ENCODE measurements at regions not wholly inside any gene's neighbourhood (a gene's known extent, or its start where the extent isn't known, plus 50 kb on each side); places are given as distances from the start of the nearest gene placed in this dataset.

DNA sequence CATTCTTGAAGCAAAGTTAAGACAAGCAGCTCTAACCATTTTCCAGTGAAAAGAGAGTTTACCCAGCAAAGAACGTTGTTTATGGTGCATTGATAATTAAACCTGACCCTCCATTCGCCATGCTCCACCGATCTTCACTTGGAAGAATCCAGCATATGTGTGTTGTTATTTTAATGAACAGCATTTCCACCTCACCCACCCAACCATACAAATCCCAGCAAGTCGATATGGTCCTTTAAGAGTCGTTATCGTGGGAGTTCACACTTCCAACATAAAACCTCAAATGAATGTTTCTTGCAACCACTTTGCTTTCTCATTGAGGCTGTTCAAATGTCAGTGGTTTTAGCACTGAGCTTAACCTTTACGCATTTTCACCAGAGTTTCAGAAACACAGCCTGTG, 147.4 kb upstream of the LDB2 start:
- H3K79me1 ChIP-seq (ENCODE audit: low read length), result no peaks in the 10 kb centered on the region
- H2AFZ ChIP-seq (ENCODE audit: insufficient read depth, low read length, poor library complexity), result no peak overlapping the region
- no peak overlapping the region for H2AK5ac ChIP-seq (ENCODE audit: low read length)
- no peak overlapping the region for H3K4me3 ChIP-seq (ENCODE audit: low read depth, low read length)
- no peaks in the 10 kb centered on the region for H3K36me3 ChIP-seq (ENCODE audit: control insufficient read depth in 1 of 2, insufficient read depth in 2 of 2, low read length in 2 of 2)
- no peaks in the 10 kb centered on the region for H3K4me1 ChIP-seq (ENCODE audit: control insufficient read depth in 1 of 2, insufficient read depth in 2 of 2, low read length in 2 of 2)
- no peak overlapping the region for H4K8ac ChIP-seq (ENCODE audit: low read depth, low read length)
- H2BK5ac ChIP-seq (ENCODE audit: low read depth, low read length, poor library complexity), result no peak overlapping the region
- no peak overlapping the region for H3K27ac ChIP-seq (ENCODE audit: low read depth, low read length)
- WGBS (ENCODE audit: extremely low coverage, insufficient coverage, insufficient read length), result no CpG with 5 or more reads among the region's 7 CpGs
- no peak overlapping the region for H3K14ac ChIP-seq (ENCODE audit: low read length)
- H2BK120ac ChIP-seq (ENCODE audit: insufficient read depth, low read length, poor library complexity), result no peak overlapping the region
- no peak overlapping the region for H3K9ac ChIP-seq (ENCODE audit: low read length)
- no peak for DNase-seq
- no peak overlapping the region for H4K91ac ChIP-seq (ENCODE audit: low read depth, low read length)
- H3K4ac ChIP-seq (ENCODE audit: low read depth, low read length), result no peak overlapping the region
- H4K12ac ChIP-seq (ENCODE audit: low read depth, low read length), result no peak overlapping the region
- H3K9me3 ChIP-seq (ENCODE audit: insufficient read depth, low read depth, low read length), result no peaks in the 10 kb centered on the region
- no peak overlapping the region for H3K4me2 ChIP-seq (ENCODE audit: low read length)
- H2BK12ac ChIP-seq (ENCODE audit: low read length), result no peak overlapping the region
- no peak overlapping the region for H3K18ac ChIP-seq (ENCODE audit: low read length)
- no peak overlapping the region for H3K23ac ChIP-seq (ENCODE audit: low read length)
- no peaks in the 10 kb centered on the region for H3K27me3 ChIP-seq (ENCODE audit: insufficient read depth, low read length)
- H3K79me2 ChIP-seq (ENCODE audit: control insufficient read depth, insufficient read depth, low read length, poor library complexity), result no peaks in the 10 kb centered on the region

GRCh38 chr4:17038510-17039176, 140.2 kb upstream of the LDB2 start:
- Histone ChIP-seq H3K9ac (ENCODE audit: low read length) (no peak overlapping the region), H3K9me3 (ENCODE audit: insufficient read depth, low read depth, low read length) (no peaks in the 10 kb centered on the region), H3K4me1 (ENCODE audit: control insufficient read depth in 1 of 2, insufficient read depth in 2 of 2, low read length in 2 of 2) (no peaks in the 10 kb centered on the region), H3K27ac (ENCODE audit: low read depth, low read length) (no peak overlapping the region), H3K36me3 (ENCODE audit: control insufficient read depth in 1 of 2, insufficient read depth in 2 of 2, low read length in 2 of 2) (no peaks in the 10 kb centered on the region), H2AK5ac (ENCODE audit: low read length) (no peak overlapping the region), H3K79me1 (ENCODE audit: low read length) (no peaks in the 10 kb centered on the region), H4K12ac (ENCODE audit: low read depth, low read length) (no peak overlapping the region), H4K91ac (ENCODE audit: low read depth, low read length) (no peak overlapping the region), H2BK5ac (ENCODE audit: low read depth, low read length, poor library complexity) (no peak overlapping the region), H4K8ac (ENCODE audit: low read depth, low read length) (no peak overlapping the region), H2BK120ac (ENCODE audit: insufficient read depth, low read length, poor library complexity) (no peak overlapping the region), H3K27me3 (ENCODE audit: insufficient read depth, low read length) (no peaks in the 10 kb centered on the region), H3K4me3 (ENCODE audit: low read depth, low read length) (no peak overlapping the region), H3K23ac (ENCODE audit: low read length) (no peak overlapping the region), H3K4me2 (ENCODE audit: low read length) (no peak overlapping the region), H3K14ac (ENCODE audit: low read length) (no peak overlapping the region), H3K79me2 (ENCODE audit: control insufficient read depth, insufficient read depth, low read length, poor library complexity) (no peaks in the 10 kb centered on the region), H3K18ac (ENCODE audit: low read length) (no peak overlapping the region), H2BK12ac (ENCODE audit: low read length) (no peak overlapping the region), H3K4ac (ENCODE audit: low read depth, low read length) (no peak overlapping the region), H2AFZ (ENCODE audit: insufficient read depth, low read length, poor library complexity) (no peak overlapping the region)
- WGBS (ENCODE audit: extremely low coverage, insufficient coverage, insufficient read length), result no CpG with 5 or more reads among the region's 7 CpGs
- DNase-seq, result no peak

DNA sequence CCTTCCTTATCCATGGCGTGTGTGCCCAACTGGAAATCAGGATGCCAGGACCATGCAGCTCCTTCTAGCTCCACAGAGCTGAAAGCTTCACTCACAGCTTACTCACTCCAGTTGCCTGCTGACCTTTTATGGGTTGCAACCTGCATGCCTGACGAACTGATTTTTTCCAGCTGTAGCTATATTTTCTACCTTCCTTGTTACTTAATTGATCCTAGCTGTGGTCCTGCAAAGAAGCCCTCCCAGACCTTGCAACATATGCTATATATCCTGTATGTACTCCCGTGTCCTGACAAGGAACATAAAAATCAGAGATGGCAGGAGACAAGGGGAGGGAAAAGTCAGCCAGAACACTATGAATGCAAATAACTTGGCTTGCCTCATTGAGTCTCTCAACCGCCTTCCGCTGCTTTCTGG, 135.3 kb upstream of the LDB2 start:
- H3K4ac ChIP-seq (ENCODE audit: low read depth, low read length), result no peak overlapping the region

DNA sequence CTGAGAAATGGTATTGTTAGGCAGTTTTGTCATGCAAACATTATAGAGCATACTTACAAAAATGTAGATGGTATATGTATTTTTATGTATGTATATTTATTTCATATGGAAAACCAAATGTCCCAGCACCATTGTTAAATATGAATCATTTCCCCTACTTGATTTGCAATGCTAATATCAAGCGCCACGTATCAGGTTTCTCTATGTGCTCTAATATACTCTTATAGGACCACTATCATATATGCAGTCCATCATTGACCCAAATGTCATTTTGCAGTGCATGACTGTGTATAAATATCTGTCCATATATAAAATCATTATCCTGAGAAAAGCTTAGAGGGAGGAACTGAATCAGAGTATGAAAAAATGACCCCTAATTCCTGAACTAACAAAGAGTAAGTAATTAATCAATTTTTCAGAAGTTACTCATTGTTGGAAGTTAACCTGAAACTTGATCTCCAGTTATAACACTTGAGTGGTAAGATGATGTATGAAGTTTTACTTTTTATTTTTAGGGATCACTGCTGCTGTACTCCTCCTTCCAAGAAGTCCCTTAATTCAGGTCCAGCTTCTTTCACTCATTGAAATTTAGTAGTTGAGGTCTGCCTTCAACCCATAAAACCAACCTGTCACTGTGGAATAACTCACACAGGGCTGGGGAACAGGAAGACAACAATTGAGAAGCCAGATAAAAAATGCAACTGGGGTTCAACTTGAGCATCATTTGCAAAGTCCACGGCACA, 134.8 kb upstream of the LDB2 start:
- no peak for DNase-seq
- H3K23ac ChIP-seq (ENCODE audit: low read length), result peak overlapping the region; percentile 40
- no CpG with 5 or more reads among the region's 3 CpGs for whole genome bisulfite sequencing (ENCODE audit: extremely low coverage, insufficient coverage, insufficient read length)
- no peaks in the 10 kb centered on the region for H3K27me3 ChIP-seq (ENCODE audit: insufficient read depth, low read length)
- no peak overlapping the region for H2BK12ac ChIP-seq (ENCODE audit: low read length)
- no peaks in the 10 kb centered on the region for H3K79me1 ChIP-seq (ENCODE audit: low read length)
- no peaks in the 10 kb centered on the region for H3K79me2 ChIP-seq (ENCODE audit: control insufficient read depth, insufficient read depth, low read length, poor library complexity)
- H2BK120ac ChIP-seq (ENCODE audit: insufficient read depth, low read length, poor library complexity), result no peak overlapping the region
- no peak overlapping the region for H3K4me2 ChIP-seq (ENCODE audit: low read length)
- H3K4me1 ChIP-seq (ENCODE audit: control insufficient read depth in 1 of 2, insufficient read depth in 2 of 2, low read length in 2 of 2), result no peaks in the 10 kb centered on the region
- H3K18ac ChIP-seq (ENCODE audit: low read length), result no peak overlapping the region
- H3K4ac ChIP-seq (ENCODE audit: low read depth, low read length), result no peak overlapping the region
- H3K9me3 ChIP-seq (ENCODE audit: insufficient read depth, low read depth, low read length), result no peaks in the 10 kb centered on the region
- no peak overlapping the region for H2AK5ac ChIP-seq (ENCODE audit: low read length)
- H2AFZ ChIP-seq (ENCODE audit: insufficient read depth, low read length, poor library complexity), result no peak overlapping the region
- H3K14ac ChIP-seq (ENCODE audit: low read length), result no peak overlapping the region
- H3K9ac ChIP-seq (ENCODE audit: low read length), result peak overlapping the region; percentile 15
- H4K12ac ChIP-seq (ENCODE audit: low read depth, low read length), result no peak overlapping the region
- H2BK5ac ChIP-seq (ENCODE audit: low read depth, low read length, poor library complexity), result no peak overlapping the region
- H3K36me3 ChIP-seq (ENCODE audit: control insufficient read depth in 1 of 2, insufficient read depth in 2 of 2, low read length in 2 of 2), result no peaks in the 10 kb centered on the region
- no peak overlapping the region for H4K91ac ChIP-seq (ENCODE audit: low read depth, low read length)
- no peak overlapping the region for H3K27ac ChIP-seq (ENCODE audit: low read depth, low read length)
- no peak overlapping the region for H3K4me3 ChIP-seq (ENCODE audit: low read depth, low read length)
- H4K8ac ChIP-seq (ENCODE audit: low read depth, low read length), result no peak overlapping the region

More for the DNA sequence above, 135.3 kb upstream of the LDB2 start:
- H4K12ac ChIP-seq (ENCODE audit: low read depth, low read length), result no peak overlapping the region
- H3K79me2 ChIP-seq (ENCODE audit: control insufficient read depth, insufficient read depth, low read length, poor library complexity), result no peaks in the 10 kb centered on the region
- H2BK120ac ChIP-seq (ENCODE audit: insufficient read depth, low read length, poor library complexity), result no peak overlapping the region
- no peaks in the 10 kb centered on the region for H3K9me3 ChIP-seq (ENCODE audit: insufficient read depth, low read depth, low read length)
- H3K27ac ChIP-seq (ENCODE audit: low read depth, low read length), result no peak overlapping the region
- H3K4me2 ChIP-seq (ENCODE audit: low read length), result no peak overlapping the region
- H4K8ac ChIP-seq (ENCODE audit: low read depth, low read length), result no peak overlapping the region
- no peaks in the 10 kb centered on the region for H3K79me1 ChIP-seq (ENCODE audit: low read length)
- no peaks in the 10 kb centered on the region for H3K27me3 ChIP-seq (ENCODE audit: insufficient read depth, low read length)
- H3K4me3 ChIP-seq (ENCODE audit: low read depth, low read length), result no peak overlapping the region
- H2AK5ac ChIP-seq (ENCODE audit: low read length), result no peak overlapping the region
- no CpG with 5 or more reads among the region's 5 CpGs for WGBS (ENCODE audit: extremely low coverage, insufficient coverage, insufficient read length)
- no peak overlapping the region for H3K14ac ChIP-seq (ENCODE audit: low read length)
- H3K9ac ChIP-seq (ENCODE audit: low read length), result peak overlapping the region; percentile 15
- no peak overlapping the region for H2BK12ac ChIP-seq (ENCODE audit: low read length)
- no peak overlapping the region for H3K18ac ChIP-seq (ENCODE audit: low read length)
- no peak for DNase-seq
- H3K4me1 ChIP-seq (ENCODE audit: control insufficient read depth in 1 of 2, insufficient read depth in 2 of 2, low read length in 2 of 2), result no peaks in the 10 kb centered on the region
- H3K23ac ChIP-seq (ENCODE audit: low read length), result peak overlapping the region; percentile 40
- no peaks in the 10 kb centered on the region for H3K36me3 ChIP-seq (ENCODE audit: control insufficient read depth in 1 of 2, insufficient read depth in 2 of 2, low read length in 2 of 2)
- H4K91ac ChIP-seq (ENCODE audit: low read depth, low read length), result no peak overlapping the region
- H2AFZ ChIP-seq (ENCODE audit: insufficient read depth, low read length, poor library complexity), result no peak overlapping the region
- no peak overlapping the region for H2BK5ac ChIP-seq (ENCODE audit: low read depth, low read length, poor library complexity)
